HG03103 (cell line): ENCODE measurements at regions not wholly inside any gene's neighbourhood (a gene's known extent, or its start where the extent isn't known, plus 50 kb on each side); places are given as distances from the start of the nearest gene placed in this dataset.
A peak's percentile ranks its signal among the peaks of the same experiment; 100 is the strongest.

Source experiments
- ATAC-seq: cut with Tn5 transposase; IDR thresholded peaks from one replicate; pipeline ENCODE4 v1.9.1; 2021; ENCODE audit warnings: low read depth; ENCODE audit not compliant: unreplicated experiment

GRCh38 chr15:47139965-47140364, 577.3 kb upstream of the SEMA6D start:
- ATAC-seq: no peak

- ATAC-seq: no peak
These were observed 559.5 kb upstream of the SEMA6D start for GRCh38 chr15:47157827-47158226.

GRCh38 chr15:47158573-47158972, 558.7 kb upstream of the SEMA6D start:
- ATAC-seq: no peak

- ATAC-seq: no peak
These were observed 540.1 kb upstream of the SEMA6D start for GRCh38 chr15:47177177-47177576.

- ATAC-seq: no peak
These were observed 537.3 kb upstream of the SEMA6D start for GRCh38 chr15:47179988-47180387.

- no peak for ATAC-seq
These were observed 534.5 kb upstream of the SEMA6D start for GRCh38 chr15:47182818-47183217.

- no peak for ATAC-seq
These were observed 533.0 kb upstream of the SEMA6D start for GRCh38 chr15:47184003-47184907.

- ATAC-seq: no peak
These were observed 532.1 kb upstream of the SEMA6D start for GRCh38 chr15:47184908-47185801.

- ATAC-seq: no peak
These were observed 531.2 kb upstream of the SEMA6D start for GRCh38 chr15:47186075-47186474.

GRCh38 chr15:47188758-47189507, 528.4 kb upstream of the SEMA6D start:
- no peak for ATAC-seq

- no peak for ATAC-seq
These were observed 522.6 kb upstream of the SEMA6D start for GRCh38 chr15:47194718-47195117.

- ATAC-seq: peak; percentile 92
These were observed 521.3 kb upstream of the SEMA6D start for GRCh38 chr15:47196048-47196447.

- no peak for ATAC-seq
These were observed 513.3 kb upstream of the SEMA6D start for GRCh38 chr15:47203993-47204392.

GRCh38 chr15:47206358-47206978, 510.8 kb upstream of the SEMA6D start:
- no peak for ATAC-seq

GRCh38 chr15:47209591-47209990, 507.7 kb upstream of the SEMA6D start:
- no peak for ATAC-seq

GRCh38 chr15:47212222-47213010, 504.9 kb upstream of the SEMA6D start:
- no peak for ATAC-seq

- no peak for ATAC-seq
These were observed 503.4 kb upstream of the SEMA6D start for GRCh38 chr15:47213883-47214282.

GRCh38 chr15:47218295-47218694, 499.0 kb upstream of the SEMA6D start:
- ATAC-seq: no peak

- ATAC-seq: no peak
These were observed 472.9 kb upstream of the SEMA6D start for GRCh38 chr15:47244361-47244760.

- ATAC-seq: no peak
These were observed 471.0 kb upstream of the SEMA6D start for GRCh38 chr15:47246317-47246716.
